PC-3 (cell line): ENCODE measurements at regions not wholly inside any gene's neighbourhood (a gene's known extent, or its start where the extent isn't known, plus 50 kb on each side); places are given as distances from the start of the nearest gene placed in this dataset.
A peak's percentile ranks its signal among the peaks of the same experiment; 100 is the strongest.

Source experiments
- ATAC-seq: fragments of 200-7000 bp; cut with Tn5 transposase; 2 replicates; pipeline ENCODE4 v1.9.1; 2020; ENCODE audit warnings: mild to moderate bottlenecking, moderate library complexity
- BruUV-seq: library from RNA; stranded (reverse); fragments of 400-500 nt; replicated peaks from 2 replicates; lab custom pipeline; 2021; lab: Mats Ljungman, UMichigan
- CTCF ChIA-PET: fragments of 300-600 bp; sonication (Branson Sonifier 250); formaldehyde crosslinking; loops from one replicate; lab custom pipeline; 2022; ENCODE audit warnings: antibody characterized with exemption; lab: Charles Lee
- POLR2A ChIA-PET: fragments of 300-600 bp; sonication (Branson Sonifier 250); formaldehyde crosslinking; loops from one replicate; lab custom pipeline; 2022; ENCODE audit warnings: antibody characterized with exemption; ENCODE audit not compliant: unreplicated experiment; lab: Charles Lee
- DNase-seq: peaks from one replicate; pipeline ENCODE4 v3.0.0-alpha.2; 2015
- H2AFZ ChIP-seq: fragments of 300-600 bp; sonication (generic); 2 replicates; pipeline ENCODE4 v1.6.0; 2016; ENCODE audit warnings: antibody characterized with exemption, low read length
- H3F3A ChIP-seq: fragments of 300-600 bp; sonication (generic); one replicate; pipeline ENCODE4 v1.6.0; 2017; ENCODE audit warnings: antibody characterized with exemption, low read length, control low read depth, mild to moderate bottlenecking; ENCODE audit not compliant: unreplicated experiment
- H3K27ac ChIP-seq: fragments of 300-600 bp; sonication (generic); 2 replicates; pipeline ENCODE4 v1.5.1; 2016; ENCODE audit warnings: mild to moderate bottlenecking, low read length
- H3K27me3 ChIP-seq: fragments of 300-600 bp; sonication (generic); 2 replicates; pipeline ENCODE4 v1.6.1; 2016; ENCODE audit warnings: low read length, mixed read lengths
- H3K36me3 ChIP-seq: fragments of 300-600 bp; sonication (generic); 2 replicates; pipeline ENCODE4 v1.6.1; 2016; ENCODE audit warnings: low read depth, mixed run types, low read length, mixed read lengths
- H3K4me1 ChIP-seq: fragments of 300-600 bp; sonication (generic); 2 replicates; pipeline ENCODE4 v1.5.1; 2016; ENCODE audit warnings: low read length; ENCODE audit not compliant: insufficient read depth
- H3K4me2 ChIP-seq: fragments of 300-600 bp; sonication (generic); 2 replicates; pipeline ENCODE4 v1.6.0; 2016; ENCODE audit warnings: low read length
- H3K4me3 ChIP-seq: fragments of 300-600 bp; sonication (generic); 2 replicates; pipeline ENCODE4 v1.5.1; 2016; ENCODE audit warnings: mild to moderate bottlenecking, low read length, mixed read lengths
- H3K79me2 ChIP-seq: fragments of 300-600 bp; sonication (generic); 2 replicates; pipeline ENCODE4 v1.6.1; 2017; ENCODE audit warnings: low read length, mixed read lengths
- H3K9ac ChIP-seq: fragments of 300-600 bp; sonication (generic); 2 replicates; pipeline ENCODE4 v1.6.0; 2016; ENCODE audit warnings: mild to moderate bottlenecking, low read length
- H3K9me2 ChIP-seq: fragments of 300-600 bp; sonication (generic); replicated peaks from 2 replicates; pipeline ENCODE4 v1.6.1; 2016; ENCODE audit warnings: mixed run types, low read length, mixed read lengths
- H3K9me3 ChIP-seq: fragments of 300-600 bp; sonication (generic); 2 replicates; pipeline ENCODE4 v1.6.1; 2016; ENCODE audit warnings: low read length, mixed read lengths
- H4K20me1 ChIP-seq: fragments of 300-600 bp; sonication (generic); 2 replicates; pipeline ENCODE4 v1.6.1; 2016; ENCODE audit warnings: low read length, mixed read lengths
- EZH2 ChIP-seq: fragments of 300-600 bp; sonication (generic); IDR thresholded peaks from one replicate; pipeline ENCODE4 v1.6.1; 2017; ENCODE audit warnings: antibody characterized with exemption, mild to moderate bottlenecking, low read length; ENCODE audit not compliant: unreplicated experiment
- EZH2phosphoT487 ChIP-seq: fragments of 300-600 bp; sonication (generic); IDR thresholded peaks from 2 replicates; pipeline ENCODE4 v1.6.1; 2018; ENCODE audit warnings: mild to moderate bottlenecking, antibody characterized with exemption, low read length, borderline replicate concordance
- intact Hi-C: fragments of 100-400 bp; cut with micrococcal nuclease; formaldehyde crosslinking; loops from 2 replicates; pipeline ENCODE4 v1.9.0; 2023
- TF ChIP-seq, protein P1 (sequence below): fragments of 300-600 bp; sonication (generic); conservative IDR thresholded peaks from 2 replicates; pipeline ENCODE4 v1.5.1; 2017; ENCODE audit warnings: antibody characterized with exemption, low read depth, mild to moderate bottlenecking, low read length

DNA sequence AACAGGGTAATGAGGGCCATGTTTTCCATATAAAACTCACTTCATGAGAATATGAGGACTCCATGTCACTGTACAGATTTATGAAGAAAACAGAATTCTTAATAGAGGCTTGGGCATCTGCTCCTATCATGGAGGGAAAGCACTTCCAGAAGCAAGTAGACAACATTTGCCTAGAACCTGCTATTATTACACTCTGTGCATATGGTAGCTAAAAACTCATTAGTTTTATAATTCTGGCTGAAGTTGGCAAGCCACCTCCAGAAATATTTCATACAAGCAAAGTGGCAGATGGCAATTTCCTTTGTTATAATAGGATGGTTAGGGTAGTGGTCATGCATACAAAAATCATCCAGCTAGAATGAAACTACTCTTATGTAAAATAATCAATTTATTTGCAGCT is 65.8 kb upstream of the TLK1 start:
- Histone ChIP-seq H3K4me2 (no peak overlapping the region), H2AFZ (no peak overlapping the region), H3K9me2 (no peaks in the 10 kb centered on the region), H3K9me3 (no peaks in the 10 kb centered on the region), H3K27ac (no peak overlapping the region), H4K20me1 (no peaks in the 10 kb centered on the region), H3K4me1 (peaks cover 48% of the 10 kb centered on the region), H3K4me3 (no peak overlapping the region), H3K79me2 (no peaks in the 10 kb centered on the region), H3K9ac (no peak overlapping the region), H3K27me3 (no peaks in the 10 kb centered on the region), H3K36me3 (no peaks in the 10 kb centered on the region), H3F3A (no peaks in the 10 kb centered on the region)
- intact Hi-C loops = loop anchor here (5.0 kb wide), 1 partner anchor 191 kb away; no protein-coding TSS in a partner anchor
- POLR2A ChIA-PET = no interaction called here
- no peak for TF ChIP-seq EZH2phosphoT487
- no peak for TF ChIP-seq EZH2
- TF ChIP-seq, protein P1, sequence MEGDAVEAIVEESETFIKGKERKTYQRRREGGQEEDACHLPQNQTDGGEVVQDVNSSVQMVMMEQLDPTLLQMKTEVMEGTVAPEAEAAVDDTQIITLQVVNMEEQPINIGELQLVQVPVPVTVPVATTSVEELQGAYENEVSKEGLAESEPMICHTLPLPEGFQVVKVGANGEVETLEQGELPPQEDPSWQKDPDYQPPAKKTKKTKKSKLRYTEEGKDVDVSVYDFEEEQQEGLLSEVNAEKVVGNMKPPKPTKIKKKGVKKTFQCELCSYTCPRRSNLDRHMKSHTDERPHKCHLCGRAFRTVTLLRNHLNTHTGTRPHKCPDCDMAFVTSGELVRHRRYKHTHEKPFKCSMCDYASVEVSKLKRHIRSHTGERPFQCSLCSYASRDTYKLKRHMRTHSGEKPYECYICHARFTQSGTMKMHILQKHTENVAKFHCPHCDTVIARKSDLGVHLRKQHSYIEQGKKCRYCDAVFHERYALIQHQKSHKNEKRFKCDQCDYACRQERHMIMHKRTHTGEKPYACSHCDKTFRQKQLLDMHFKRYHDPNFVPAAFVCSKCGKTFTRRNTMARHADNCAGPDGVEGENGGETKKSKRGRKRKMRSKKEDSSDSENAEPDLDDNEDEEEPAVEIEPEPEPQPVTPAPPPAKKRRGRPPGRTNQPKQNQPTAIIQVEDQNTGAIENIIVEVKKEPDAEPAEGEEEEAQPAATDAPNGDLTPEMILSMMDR = no peak
- no peak for ATAC-seq
- no peak for DNase-seq
- no TSS peak for BruUV-seq
- CTCF ChIA-PET = interaction anchor here (0.6 kb wide), 1 partner anchor 76 kb away, joined by 3 read pairs; no protein-coding TSS in a partner anchor

- no peaks in the 10 kb centered on the region for H3K9me3 ChIP-seq
- H4K20me1 ChIP-seq = no peaks in the 10 kb centered on the region
- ATAC-seq = no peak
- no peaks in the 10 kb centered on the region for H3K79me2 ChIP-seq
- DNase-seq = no peak
- BruUV-seq = no TSS peak
- ChIA-PET CTCF (interaction anchor here (0.6 kb wide), 1 partner anchor 76 kb away, joined by 3 read pairs; no protein-coding TSS in a partner anchor), POLR2A (no interaction called here)
- H3K4me1 ChIP-seq = peaks cover 48% of the 10 kb centered on the region
- no peak overlapping the region for H3K9ac ChIP-seq
- H3K27ac ChIP-seq = no peak overlapping the region
- intact Hi-C loops = loop anchor here (1.0 to 5.0 kb wide), 2 partner anchors 46 to 191 kb away; no protein-coding TSS in a partner anchor
- H3K27me3 ChIP-seq = no peaks in the 10 kb centered on the region
- no peaks in the 10 kb centered on the region for H3K36me3 ChIP-seq
- no peaks in the 10 kb centered on the region for H3K9me2 ChIP-seq
- no peak overlapping the region for H2AFZ ChIP-seq
- H3K4me2 ChIP-seq = no peak overlapping the region
- no peak overlapping the region for H3K4me3 ChIP-seq
- TF ChIP-seq EZH2 = no peak
- no peak for TF ChIP-seq EZH2phosphoT487
- TF ChIP-seq, protein P1 = no peak
- H3F3A ChIP-seq = no peaks in the 10 kb centered on the region
Observed at GRCh38 chr2:171225989-171226388, 65.3 kb upstream of the TLK1 start.

GRCh38 chr2:171225302-171225980 is 64.7 kb upstream of the TLK1 start:
- Histone ChIP-seq H3K27me3 (no peaks in the 10 kb centered on the region), H3F3A (no peaks in the 10 kb centered on the region), H3K9ac (no peak overlapping the region), H3K9me3 (no peaks in the 10 kb centered on the region), H4K20me1 (no peaks in the 10 kb centered on the region), H3K4me3 (no peak overlapping the region), H3K4me2 (peak overlapping the region; percentile 57), H3K9me2 (no peaks in the 10 kb centered on the region), H3K36me3 (no peaks in the 10 kb centered on the region), H2AFZ (no peak overlapping the region), H3K27ac (no peak overlapping the region), H3K79me2 (no peaks in the 10 kb centered on the region), H3K4me1 (peaks cover 46% of the 10 kb centered on the region)
- intact Hi-C loops = loop anchor here (1.0 to 5.0 kb wide), 2 partner anchors 47 to 192 kb away; no protein-coding TSS in a partner anchor
- BruUV-seq = no TSS peak
- TF ChIP-seq EZH2 (no peak), EZH2phosphoT487 (no peak)
- TF ChIP-seq, protein P1 = peak; percentile 47
- DNase-seq (peak; percentile 93), ATAC-seq (peak; percentile 86)
- ChIA-PET POLR2A (no interaction called here), CTCF (no interaction called here)
